Mucosa of descending colon (tissue), 3 donors: ENCODE measurements at regions not wholly inside any gene's neighbourhood (a gene's known extent, or its start where the extent isn't known, plus 50 kb on each side); places are given as distances from the start of the nearest gene placed in this dataset.

ENCODE experiments used
- ATAC-seq: fragments of 200-7000 bp; cut with Tn5 transposase; one replicate; pipeline ENCODE4 v1.9.1; 2020; ENCODE audit warnings: mild to moderate bottlenecking, moderate library complexity
- DNase-seq, 3 donors: peaks; one replicate each; pipeline ENCODE4 v3.0.0-alpha.2; 2020
- H3K36me3 ChIP-seq: fragments of 200-600 bp; one replicate; pipeline ENCODE4 v1.8.0; 2021; ENCODE audit warnings: low read depth, mild to moderate bottlenecking
- H3K4me1 ChIP-seq: fragments of 200-600 bp; one replicate; pipeline ENCODE4 v1.8.0; 2021; ENCODE audit warnings: low read depth, mild to moderate bottlenecking
- H3K4me3 ChIP-seq: fragments of 200-600 bp; one replicate; pipeline ENCODE4 v1.8.0; 2021; ENCODE audit warnings: mild to moderate bottlenecking
- H3K9me3 ChIP-seq: fragments of 200-600 bp; one replicate; pipeline ENCODE4 v1.8.0; 2021; ENCODE audit warnings: mild to moderate bottlenecking
- intact Hi-C, 2 donors: fragments of 100-400 bp; cut with DNase I in 1 of 2; cut with micrococcal nuclease in 1 of 2; formaldehyde crosslinking; loops; one replicate each; pipeline versions ENCODE4 v1.11.0 to v1.11.1; 2022; cut with DNase I, micrococcal nuclease
- TF ChIP-seq, protein P1 (sequence below): fragments of 200-600 bp; IDR thresholded peaks from one replicate; pipeline ENCODE4 v1.8.0; 2022; ENCODE audit warnings: antibody characterized with exemption, mild to moderate bottlenecking
- donor health status: DM: no; HTN: no; CAD: no; lungs with moderate emphysema.
- donor health status: DM: no; HTN: no; CAD: no.
- donor health status: DM: no; HTN: yes; CAD: no.

DNA sequence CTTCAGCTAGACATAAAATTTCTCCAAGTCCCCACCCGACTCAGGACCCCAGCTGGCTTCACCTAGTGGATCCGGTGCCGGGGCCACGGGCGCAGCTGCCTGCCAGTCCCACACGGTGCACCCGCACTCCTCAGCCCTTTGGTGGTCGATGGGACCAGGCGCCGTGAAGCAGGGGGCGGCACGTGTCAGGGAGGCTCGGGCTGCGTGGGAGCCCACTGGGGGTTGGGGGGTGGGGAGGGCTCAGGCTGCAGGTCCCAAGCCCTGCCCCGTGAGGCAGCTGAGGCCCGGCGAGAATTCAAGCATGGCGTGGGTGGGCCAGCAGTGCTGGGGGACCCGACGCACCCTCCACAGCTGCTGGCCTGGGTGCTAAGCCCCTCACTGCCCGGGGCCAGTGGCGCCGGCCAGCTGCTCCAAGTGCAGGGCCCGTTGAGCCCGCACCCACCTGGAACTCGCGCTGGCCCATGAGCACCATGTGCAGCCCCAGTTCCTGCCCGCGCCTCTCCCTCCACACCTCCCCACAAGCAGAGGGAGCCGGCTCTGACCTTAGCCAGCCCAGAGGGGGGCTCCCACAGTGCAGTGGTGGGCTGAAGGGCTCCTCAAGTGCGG is 747.0 kb downstream of the FAM181B start:
- ATAC-seq (no peak), DNase-seq (no peak)
- H3K4me1 ChIP-seq, result no peaks in the 10 kb centered on the region
- H3K9me3 ChIP-seq, result peaks cover 5% of the 10 kb centered on the region
- no peak overlapping the region for H3K4me3 ChIP-seq
- TF ChIP-seq, protein P1, sequence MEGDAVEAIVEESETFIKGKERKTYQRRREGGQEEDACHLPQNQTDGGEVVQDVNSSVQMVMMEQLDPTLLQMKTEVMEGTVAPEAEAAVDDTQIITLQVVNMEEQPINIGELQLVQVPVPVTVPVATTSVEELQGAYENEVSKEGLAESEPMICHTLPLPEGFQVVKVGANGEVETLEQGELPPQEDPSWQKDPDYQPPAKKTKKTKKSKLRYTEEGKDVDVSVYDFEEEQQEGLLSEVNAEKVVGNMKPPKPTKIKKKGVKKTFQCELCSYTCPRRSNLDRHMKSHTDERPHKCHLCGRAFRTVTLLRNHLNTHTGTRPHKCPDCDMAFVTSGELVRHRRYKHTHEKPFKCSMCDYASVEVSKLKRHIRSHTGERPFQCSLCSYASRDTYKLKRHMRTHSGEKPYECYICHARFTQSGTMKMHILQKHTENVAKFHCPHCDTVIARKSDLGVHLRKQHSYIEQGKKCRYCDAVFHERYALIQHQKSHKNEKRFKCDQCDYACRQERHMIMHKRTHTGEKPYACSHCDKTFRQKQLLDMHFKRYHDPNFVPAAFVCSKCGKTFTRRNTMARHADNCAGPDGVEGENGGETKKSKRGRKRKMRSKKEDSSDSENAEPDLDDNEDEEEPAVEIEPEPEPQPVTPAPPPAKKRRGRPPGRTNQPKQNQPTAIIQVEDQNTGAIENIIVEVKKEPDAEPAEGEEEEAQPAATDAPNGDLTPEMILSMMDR, result no peak
- intact Hi-C loops, result no loop called here
- no peaks in the 10 kb centered on the region for H3K36me3 ChIP-seq

DNA sequence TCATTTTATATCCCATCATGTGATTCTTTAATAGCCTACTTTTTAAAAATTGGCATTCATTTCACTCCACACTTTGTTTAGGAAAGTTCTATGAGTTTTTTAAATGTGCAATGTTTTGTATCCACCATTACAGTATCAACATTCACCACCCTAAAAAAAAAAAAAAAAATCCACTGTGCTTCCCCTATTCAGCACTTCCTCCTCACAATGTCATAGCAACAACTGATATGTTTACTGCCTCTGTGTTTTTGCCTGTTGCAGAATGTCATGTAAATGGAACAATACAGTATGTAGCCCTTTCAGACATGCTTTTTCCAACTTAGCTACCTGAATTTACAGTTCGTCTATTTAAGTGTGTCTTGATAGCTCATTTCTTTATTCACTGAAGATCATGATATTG is 754.2 kb downstream of the FAM181B start:
- Histone ChIP-seq H3K9me3 (no peaks in the 10 kb centered on the region), H3K4me1 (no peaks in the 10 kb centered on the region), H3K4me3 (no peak overlapping the region), H3K36me3 (no peaks in the 10 kb centered on the region)
- intact Hi-C loops, result no loop called here
- ATAC-seq (no peak), DNase-seq (no peak)
- TF ChIP-seq, protein P1, result no peak

DNA sequence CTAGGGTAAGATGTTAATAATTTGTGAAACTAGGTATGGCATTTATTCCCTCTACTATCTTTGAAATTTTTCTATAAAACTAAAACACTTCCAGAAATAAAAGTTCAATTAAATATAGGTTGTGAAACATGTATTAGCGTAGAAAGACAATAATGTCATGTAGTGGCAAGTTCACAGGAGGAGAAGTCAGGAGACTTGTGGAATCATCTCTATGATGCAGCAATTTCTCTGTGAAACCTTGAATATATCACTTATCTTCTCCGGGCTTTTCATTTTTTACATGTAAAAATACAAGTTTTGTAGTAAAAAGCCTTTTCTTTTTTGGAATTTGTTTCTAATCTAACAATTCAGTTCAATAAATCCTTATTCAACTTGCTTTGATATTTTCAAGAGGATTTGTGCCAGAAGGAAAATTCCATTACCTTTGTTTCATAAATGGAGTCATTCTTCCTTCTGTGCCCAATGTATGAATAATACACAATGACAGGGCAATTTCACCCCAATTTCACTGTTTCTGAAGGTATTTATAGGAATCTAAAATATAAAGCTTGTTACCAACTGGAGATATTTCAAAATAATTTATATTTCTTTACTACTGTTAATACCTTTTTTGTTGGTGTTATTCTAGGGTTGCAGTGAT is 758.3 kb downstream of the FAM181B start:
- H3K9me3 ChIP-seq, result no peaks in the 10 kb centered on the region
- no peaks in the 10 kb centered on the region for H3K36me3 ChIP-seq
- DNase-seq (no peak), ATAC-seq (no peak)
- intact Hi-C loops, result no loop called here
- H3K4me3 ChIP-seq, result no peak overlapping the region
- no peaks in the 10 kb centered on the region for H3K4me1 ChIP-seq
- TF ChIP-seq, protein P1, result no peak

DNA sequence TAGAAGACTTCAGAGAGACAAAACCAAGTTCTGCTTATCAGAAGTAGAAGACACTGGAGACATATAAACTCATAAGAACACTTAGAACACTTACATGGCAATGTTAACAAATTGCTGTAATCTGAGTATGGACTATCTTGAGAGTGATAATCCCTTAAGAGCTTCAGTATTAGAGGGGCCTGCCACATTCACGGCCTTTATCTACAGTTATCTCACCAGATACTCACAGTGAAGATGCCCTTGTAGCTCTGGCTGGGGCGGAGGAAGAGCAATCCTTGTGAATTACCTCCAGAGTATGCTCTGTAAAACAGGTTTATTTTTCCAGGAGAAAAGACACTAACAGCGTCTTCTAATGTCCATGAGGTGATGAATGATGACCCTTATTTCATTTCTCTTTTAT is 762.8 kb downstream of the FAM181B start:
- no peaks in the 10 kb centered on the region for H3K36me3 ChIP-seq
- DNase-seq (no peak), ATAC-seq (no peak)
- intact Hi-C loops, result no loop called here
- TF ChIP-seq, protein P1, result no peak
- H3K4me3 ChIP-seq, result no peak overlapping the region
- no peaks in the 10 kb centered on the region for H3K9me3 ChIP-seq
- no peaks in the 10 kb centered on the region for H3K4me1 ChIP-seq

DNA sequence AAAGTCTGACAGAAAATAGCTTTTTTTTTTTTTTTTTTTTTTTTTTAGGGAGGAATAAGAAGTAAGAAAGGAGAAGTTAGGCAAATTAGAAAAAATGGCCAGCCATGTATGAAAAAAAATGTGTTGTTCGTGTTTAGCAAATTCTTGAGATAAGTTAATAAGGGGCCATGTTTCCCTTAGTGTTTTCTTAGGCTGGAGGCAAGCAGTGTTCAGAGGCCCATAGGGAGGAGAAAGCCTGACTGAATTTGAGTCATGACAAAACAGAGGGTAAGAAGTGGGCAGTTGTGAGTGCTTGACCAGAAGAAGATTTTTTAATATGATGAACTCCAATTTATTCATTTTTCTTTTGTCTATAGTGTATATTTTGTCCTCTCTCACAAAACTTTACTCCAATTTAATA is 766.4 kb downstream of the FAM181B start:
- no peak for DNase-seq
- intact Hi-C loops, result no loop called here
- Histone ChIP-seq H3K36me3 (no peaks in the 10 kb centered on the region), H3K4me1 (no peaks in the 10 kb centered on the region), H3K4me3 (no peak overlapping the region), H3K9me3 (no peaks in the 10 kb centered on the region)
- TF ChIP-seq, protein P1, result no peak
- ATAC-seq, result no peak

DNA sequence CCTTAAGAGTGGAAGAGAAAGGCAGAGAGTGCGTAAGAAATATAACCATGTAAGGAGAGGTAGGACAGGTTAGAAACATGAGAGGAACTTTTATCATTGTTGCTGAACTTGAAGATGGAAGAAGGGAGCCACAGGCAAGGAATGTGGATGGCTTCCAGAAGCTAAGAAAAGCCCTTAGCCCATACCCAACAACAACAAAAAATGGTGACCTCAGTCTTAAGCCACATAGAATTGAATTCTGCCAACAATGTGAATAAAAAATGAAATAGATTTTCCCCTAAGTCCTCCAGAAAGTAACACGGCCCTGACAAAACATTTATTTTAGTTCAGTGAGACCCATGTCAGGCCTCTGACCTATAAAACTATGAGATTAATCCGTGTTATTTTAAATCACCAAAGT is 767.3 kb downstream of the FAM181B start:
- DNase-seq, result no peak
- intact Hi-C loops, result no loop called here
- TF ChIP-seq, protein P1, result no peak
- Histone ChIP-seq H3K36me3 (no peaks in the 10 kb centered on the region), H3K4me3 (no peak overlapping the region), H3K4me1 (no peaks in the 10 kb centered on the region), H3K9me3 (no peaks in the 10 kb centered on the region)
- ATAC-seq, result no peak
